ENCODE measurements at regions not wholly inside any gene's neighbourhood (a gene's known extent, or its start where the extent isn't known, plus 50 kb on each side); places are given as distances from the start of the nearest gene placed in this dataset.

- TF ChIP-seq CTCF (IDR thresholded peaks at IDR 0.05) (no peak), EP300 (IDR thresholded peaks at IDR 0.05) (no peak), POLR2A (IDR thresholded peaks at IDR 0.05) (no peak)
These were observed 177.1 kb upstream of the UMPS start for GRCh38 chr3:124553178-124553577.
